GM21723 (cell line): ENCODE measurements at regions not wholly inside any gene's neighbourhood (a gene's known extent, or its start where the extent isn't known, plus 50 kb on each side); places are given as distances from the start of the nearest gene placed in this dataset.

Experiments used
- ATAC-seq: cut with Tn5 transposase; IDR thresholded peaks from one replicate; pipeline ENCODE4 v1.9.1; 2021; ENCODE audit warnings: mild to moderate bottlenecking, moderate library complexity; ENCODE audit not compliant: unreplicated experiment

GRCh38 chr16:17524656-17525055 is 53.9 kb upstream of the XYLT1 start:
- ATAC-seq: no peak

GRCh38 chr16:17520561-17520960 is 49.8 kb upstream of the XYLT1 start:
- no peak for ATAC-seq
